ENCODE measurements at regions not wholly inside any gene's neighbourhood (a gene's known extent, or its start where the extent isn't known, plus 50 kb on each side); places are given as distances from the start of the nearest gene placed in this dataset.

- no peaks in the 10 kb centered on the region for H3K27me3 ChIP-seq
- H3K4me1 ChIP-seq: no peaks in the 10 kb centered on the region
- WGBS, 2 donors: 51 to 57% methylated on average over 4 of the region's 4 CpGs
- no peak overlapping the region for H3K4me3 ChIP-seq
- TF ChIP-seq POLR2A (IDR thresholded peaks at IDR 0.05) (no peak), CTCF (IDR thresholded peaks at IDR 0.05) (no peak)
- no peak overlapping the region for H3K27ac ChIP-seq
- H3K9me3 ChIP-seq: no peaks in the 10 kb centered on the region
- H3K36me3 ChIP-seq (ENCODE audit: low read depth, missing control alignments): no peaks in the 10 kb centered on the region
- intact Hi-C loops (cut with DNase I; ENCODE audit: low total_unique reads): no loop called here
- no peak for DNase-seq
Observed at GRCh38 chr15:98154863-98155262, 194.4 kb downstream of the ARRDC4 start.

- H3K36me3 ChIP-seq (ENCODE audit: low read depth, missing control alignments): no peaks in the 10 kb centered on the region
- intact Hi-C loops (cut with DNase I; ENCODE audit: low total_unique reads): no loop called here
- WGBS, 2 donors: 83 to 93% methylated on average over 1 of the region's 1 CpG
- no peaks in the 10 kb centered on the region for H3K4me1 ChIP-seq
- no peak overlapping the region for H3K27ac ChIP-seq
- TF ChIP-seq POLR2A (IDR thresholded peaks at IDR 0.05) (no peak), CTCF (IDR thresholded peaks at IDR 0.05) (no peak)
- H3K4me3 ChIP-seq: no peak overlapping the region
- H3K27me3 ChIP-seq: no peaks in the 10 kb centered on the region
- H3K9me3 ChIP-seq: no peaks in the 10 kb centered on the region
- DNase-seq: no peak
Observed at GRCh38 chr15:98155356-98155755, 194.9 kb downstream of the ARRDC4 start.

GRCh38 chr15:98160236-98160635, 199.7 kb downstream of the ARRDC4 start:
- intact Hi-C loops (cut with DNase I; ENCODE audit: low total_unique reads): no loop called here
- H3K36me3 ChIP-seq (ENCODE audit: low read depth, missing control alignments): no peaks in the 10 kb centered on the region
- TF ChIP-seq POLR2A (IDR thresholded peaks at IDR 0.05) (no peak), CTCF (IDR thresholded peaks at IDR 0.05) (no peak)
- H3K27ac ChIP-seq: no peak overlapping the region
- no peaks in the 10 kb centered on the region for H3K27me3 ChIP-seq
- no peaks in the 10 kb centered on the region for H3K4me1 ChIP-seq
- H3K9me3 ChIP-seq: no peaks in the 10 kb centered on the region
- no peak overlapping the region for H3K4me3 ChIP-seq
- 54 to 59% methylated on average over 8 of the region's 8 CpGs for WGBS, 2 donors
- DNase-seq: no peak

- H3K27ac ChIP-seq: no peak overlapping the region
- no peaks in the 10 kb centered on the region for H3K36me3 ChIP-seq (ENCODE audit: low read depth, missing control alignments)
- intact Hi-C loops (cut with DNase I; ENCODE audit: low total_unique reads): no loop called here
- DNase-seq: no peak
- H3K27me3 ChIP-seq: no peaks in the 10 kb centered on the region
- no peak for TF ChIP-seq POLR2A (IDR thresholded peaks at IDR 0.05)
- no peak for TF ChIP-seq CTCF (IDR thresholded peaks at IDR 0.05)
- 59 to 64% methylated on average over 13 to 23 of the region's 23 CpGs for WGBS, 2 donors
- H3K4me1 ChIP-seq: no peaks in the 10 kb centered on the region
- H3K4me3 ChIP-seq: no peak overlapping the region
- H3K9me3 ChIP-seq: no peaks in the 10 kb centered on the region
Observed at GRCh38 chr15:98163319-98164045, 203.0 kb downstream of the ARRDC4 start.

GRCh38 chr15:98164571-98164970, 204.1 kb downstream of the ARRDC4 start:
- WGBS, 2 donors: 43 to 62% methylated on average over 1 of the region's 1 CpG
- H3K4me3 ChIP-seq: no peak overlapping the region
- no peaks in the 10 kb centered on the region for H3K27me3 ChIP-seq
- TF ChIP-seq POLR2A (IDR thresholded peaks at IDR 0.05) (no peak), CTCF (IDR thresholded peaks at IDR 0.05) (no peak)
- intact Hi-C loops (cut with DNase I; ENCODE audit: low total_unique reads): no loop called here
- no peaks in the 10 kb centered on the region for H3K4me1 ChIP-seq
- no peak overlapping the region for H3K27ac ChIP-seq
- DNase-seq: no peak
- no peaks in the 10 kb centered on the region for H3K36me3 ChIP-seq (ENCODE audit: low read depth, missing control alignments)
- H3K9me3 ChIP-seq: no peaks in the 10 kb centered on the region
